Aorta (tissue), 5 donors: ENCODE measurements at regions not wholly inside any gene's neighbourhood (a gene's known extent, or its start where the extent isn't known, plus 50 kb on each side); places are given as distances from the start of the nearest gene placed in this dataset.
A peak's percentile ranks its signal among the peaks of the same experiment; 100 is the strongest.

Source experiments
- ATAC-seq: fragments of 200-7000 bp; cut with Tn5 transposase; one replicate; pipeline ENCODE4 v1.9.1; 2022; ENCODE audit warnings: moderate library complexity; ENCODE audit not compliant: low FRiP score
- DNase-seq, 2 donors: peaks; one replicate each; pipeline ENCODE4 v3.0.0-alpha.2; 2020
- H3K27ac ChIP-seq, 2 donors: one replicate each; pipeline ENCODE4 v1.5.1; 2013; ENCODE audit warnings: low read length in 2 of 2, mild to moderate bottlenecking in 2 of 2, moderate library complexity in 2 of 2, control low read depth in 1 of 2, inconsistent platforms in 1 of 2, low read depth in 1 of 2
- H3K27me3 ChIP-seq, 2 donors: one replicate each; pipeline ENCODE4 v1.6.1; 2013; ENCODE audit warnings: control low read depth in 1 of 2, low read length in 1 of 2, mild to moderate bottlenecking in 1 of 2, moderate library complexity in 1 of 2; ENCODE audit not compliant: insufficient read depth in 2 of 2, control insufficient read depth in 1 of 2
- H3K36me3 ChIP-seq, 2 donors: one replicate each; pipeline ENCODE4 v1.6.1; 2013; ENCODE audit warnings: control low read depth in 1 of 2, low read length in 1 of 2, mild to moderate bottlenecking in 1 of 2; ENCODE audit not compliant: insufficient read depth in 2 of 2, control insufficient read depth in 1 of 2
- H3K4me1 ChIP-seq, 2 donors: one replicate each; pipeline ENCODE4 v1.6.1; 2013; ENCODE audit warnings: low read length in 2 of 2, control low read depth in 1 of 2, mild to moderate bottlenecking in 1 of 2, moderate library complexity in 1 of 2; ENCODE audit not compliant: insufficient read depth in 2 of 2, control insufficient read depth in 1 of 2
- H3K4me3 ChIP-seq, 2 donors: one replicate each; pipeline ENCODE4 v1.5.1; 2013; ENCODE audit warnings: low read length in 2 of 2, control low read depth in 1 of 2, mild to moderate bottlenecking in 1 of 2
- H3K9me3 ChIP-seq: one replicate; pipeline ENCODE4 v1.6.1; 2013; ENCODE audit warnings: mild to moderate bottlenecking, low read length; ENCODE audit not compliant: control insufficient read depth
- WGBS, 2 donors: extraction: QIAGEN DNeasy Blood & Tissue Kit; methylation state at CpG; one replicate each; pipeline ENCODE4 v1.1.7; 2013; 5-methylcytosine and 5-hydroxymethylcytosine counted together
- intact Hi-C, 2 donors: fragments of 100-400 bp; cut with DNase I; formaldehyde crosslinking; loops; one replicate each; pipeline versions ENCODE4 v1.14.2 to v1.15.0; 2022
- donor health status: healthy with polysubstance abuse.
- donor health status: Bipolar disorder and iron deficiency.
- donor health status: DM: no; HTN: no; CAD: no.
- donor health status: DM: no; HTN: no; CAD: no.
- donor health status: DM: yes; HTN: yes; CAD: no.

DNA sequence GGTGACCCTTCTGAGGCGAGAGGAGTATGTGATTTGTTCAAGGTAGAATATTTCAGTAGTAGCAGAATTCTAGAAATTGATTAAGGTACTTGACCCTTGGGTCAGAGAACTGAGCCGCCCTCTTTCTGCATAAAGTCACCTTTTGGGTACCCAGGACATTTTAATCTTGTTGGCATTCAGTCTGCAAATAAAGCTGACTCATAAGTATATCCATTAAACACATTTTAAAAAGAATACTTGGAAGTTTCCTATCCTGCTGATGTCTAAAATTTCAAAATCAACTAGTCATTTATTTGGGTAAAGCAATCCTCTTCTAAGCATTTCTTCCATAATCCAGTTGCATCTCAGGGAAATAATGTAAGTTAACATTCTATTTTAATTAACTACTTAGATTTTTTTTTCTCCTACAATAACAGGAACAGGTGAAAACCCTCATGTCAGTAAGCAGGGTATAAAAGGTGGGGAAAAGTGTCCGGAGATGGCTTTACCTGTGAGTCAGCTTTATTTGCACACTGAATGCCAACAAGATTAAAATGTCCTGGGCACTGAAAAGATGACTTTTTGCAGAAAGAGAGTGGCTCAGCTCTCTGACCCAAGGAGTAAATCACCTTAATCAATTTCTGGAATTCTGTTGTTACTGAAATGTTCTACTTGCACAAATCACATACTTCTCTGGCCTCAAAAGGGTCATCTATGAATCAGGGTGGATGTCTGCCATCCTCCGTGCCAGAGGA is 78.7 kb upstream of the ITGA6 start:
- intact Hi-C loops: no loop called here
- ATAC-seq: no peak
- peaks cover 4% of the 10 kb centered on the region for H3K9me3 ChIP-seq
- no peaks in the 10 kb centered on the region for H3K4me1 ChIP-seq
- 93 to 98% methylated on average over 4 of the region's 4 CpGs for WGBS, 2 donors
- no peaks in the 10 kb centered on the region for H3K27me3 ChIP-seq
- no peak overlapping the region for H3K27ac ChIP-seq
- no peak overlapping the region for H3K4me3 ChIP-seq
- no peak for DNase-seq
- H3K36me3 ChIP-seq: no peaks in the 10 kb centered on the region

- Histone ChIP-seq H3K9me3 (no peaks in the 10 kb centered on the region), H3K27ac (peak overlapping the region in 1 of 2 donors; percentile 72), H3K27me3 (no peaks in the 10 kb centered on the region), H3K36me3 (no peaks in the 10 kb centered on the region), H3K4me1 (no peaks in the 10 kb centered on the region), H3K4me3 (no peak overlapping the region)
- intact Hi-C loops: no loop called here
- ATAC-seq (peak; percentile 88), DNase-seq (peak; percentile 79 to 89)
- 24 to 26% methylated on average over 9 of the region's 9 CpGs for WGBS, 2 donors
Measured at GRCh38 chr2:172350839-172351479, 76.4 kb upstream of the ITGA6 start.

DNA sequence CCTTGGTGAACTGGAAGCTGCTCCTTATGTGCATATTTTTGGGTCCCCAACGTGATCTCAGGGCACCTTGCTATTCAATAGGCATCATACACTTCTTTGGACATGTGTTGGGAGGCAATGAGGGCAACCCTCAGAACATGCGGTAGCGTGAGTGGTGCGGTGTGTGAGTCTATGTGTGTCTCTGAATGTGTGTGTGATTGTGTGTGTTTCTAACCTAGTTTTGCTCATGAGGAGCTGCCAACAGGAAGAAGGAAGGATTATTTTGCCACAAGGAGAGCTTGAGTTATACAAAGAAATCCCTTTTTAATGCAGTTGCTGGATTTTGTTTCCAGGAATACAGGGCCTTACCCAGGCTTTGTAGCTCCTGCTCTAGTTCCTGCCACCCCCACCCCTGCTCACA is 75.8 kb upstream of the ITGA6 start:
- 11 to 12% methylated on average over 4 of the region's 4 CpGs for WGBS, 2 donors
- H3K27me3 ChIP-seq: no peaks in the 10 kb centered on the region
- peak overlapping the region in 1 of 2 donors; percentile 72 for H3K27ac ChIP-seq
- H3K4me1 ChIP-seq: no peaks in the 10 kb centered on the region
- peak; percentile 45 for ATAC-seq
- H3K4me3 ChIP-seq: no peak overlapping the region
- DNase-seq: no peak
- no peaks in the 10 kb centered on the region for H3K9me3 ChIP-seq
- intact Hi-C loops: no loop called here
- H3K36me3 ChIP-seq: no peaks in the 10 kb centered on the region

- WGBS, 2 donors: 93 to 95% methylated on average over 5 of the region's 5 CpGs
- DNase-seq (no peak), ATAC-seq (no peak)
- no peaks in the 10 kb centered on the region for H3K27me3 ChIP-seq
- intact Hi-C loops: no loop called here
- H3K27ac ChIP-seq: no peak overlapping the region
- no peaks in the 10 kb centered on the region for H3K4me1 ChIP-seq
- no peaks in the 10 kb centered on the region for H3K36me3 ChIP-seq
- H3K4me3 ChIP-seq: no peak overlapping the region
- H3K9me3 ChIP-seq: no peaks in the 10 kb centered on the region
Measured at GRCh38 chr2:172354347-172354746, 73.0 kb upstream of the ITGA6 start.

DNA sequence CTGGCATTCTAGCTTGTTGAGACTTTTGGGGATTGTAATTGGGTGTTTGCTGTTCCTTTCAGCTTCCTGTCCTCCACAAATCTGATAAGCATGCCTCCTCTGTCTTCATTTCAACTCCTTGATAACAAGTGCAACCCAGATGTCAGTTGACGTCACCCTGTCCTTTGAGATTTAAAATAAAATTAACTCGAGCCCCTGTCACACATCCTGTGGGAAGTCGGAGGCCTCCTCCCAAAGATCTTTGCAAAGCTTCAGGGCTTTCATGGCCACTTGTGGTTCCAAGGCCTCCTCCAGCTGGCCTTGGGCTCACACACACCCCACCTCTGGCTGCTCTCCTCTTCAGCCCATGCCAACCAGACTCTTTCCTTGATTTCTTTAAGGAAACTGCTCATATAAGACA is 69.9 kb upstream of the ITGA6 start:
- Histone ChIP-seq H3K27ac (no peak overlapping the region), H3K4me3 (no peak overlapping the region), H3K9me3 (no peaks in the 10 kb centered on the region), H3K36me3 (no peaks in the 10 kb centered on the region), H3K4me1 (no peaks in the 10 kb centered on the region), H3K27me3 (no peaks in the 10 kb centered on the region)
- whole genome bisulfite sequencing, 2 donors: 23 to 25% methylated on average over 3 of the region's 3 CpGs
- DNase-seq (no peak), ATAC-seq (no peak)
- intact Hi-C loops: no loop called here

- intact Hi-C loops: no loop called here
- H3K36me3 ChIP-seq: no peaks in the 10 kb centered on the region
- H3K4me1 ChIP-seq: no peaks in the 10 kb centered on the region
- H3K27me3 ChIP-seq: no peaks in the 10 kb centered on the region
- H3K27ac ChIP-seq: no peak overlapping the region
- 5 to 11% methylated on average over 12 of the region's 12 CpGs for WGBS, 2 donors
- DNase-seq (peak; percentile 59 to 78), ATAC-seq (peak; percentile 76)
- H3K9me3 ChIP-seq: no peaks in the 10 kb centered on the region
- no peak overlapping the region for H3K4me3 ChIP-seq
Measured at GRCh38 chr2:172358691-172359556, 68.5 kb upstream of the ITGA6 start.

DNA sequence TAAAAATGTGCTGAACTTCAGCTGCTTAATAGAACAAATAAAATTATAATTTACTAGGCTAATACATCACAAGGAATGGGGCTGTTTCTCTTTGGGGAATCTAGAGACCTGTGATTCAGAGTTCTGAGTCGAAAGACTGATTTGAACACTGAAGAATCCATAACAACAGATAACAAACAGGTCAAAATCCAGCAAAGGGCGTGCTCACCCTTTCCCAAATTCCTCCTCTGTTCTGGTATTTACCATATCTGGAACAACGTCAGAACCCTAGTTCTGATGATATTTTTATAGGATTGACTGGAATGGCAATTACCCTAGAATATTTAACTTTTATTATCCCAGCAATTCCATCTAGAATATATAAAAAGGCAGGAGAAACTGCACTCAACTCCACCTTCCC is 66.0 kb upstream of the ITGA6 start:
- Histone ChIP-seq H3K4me3 (no peak overlapping the region), H3K27ac (no peak overlapping the region), H3K27me3 (no peaks in the 10 kb centered on the region), H3K36me3 (no peaks in the 10 kb centered on the region), H3K9me3 (no peaks in the 10 kb centered on the region), H3K4me1 (no peaks in the 10 kb centered on the region)
- DNase-seq: no peak
- ATAC-seq: no peak
- intact Hi-C loops: no loop called here
- WGBS, 2 donors: 23 to 26% methylated on average over 3 of the region's 3 CpGs

GRCh38 chr2:172361840-172362239 is 65.5 kb upstream of the ITGA6 start:
- H3K36me3 ChIP-seq: no peaks in the 10 kb centered on the region
- H3K27me3 ChIP-seq: no peaks in the 10 kb centered on the region
- ATAC-seq (no peak), DNase-seq (no peak)
- intact Hi-C loops: no loop called here
- no peaks in the 10 kb centered on the region for H3K4me1 ChIP-seq
- H3K4me3 ChIP-seq: no peak overlapping the region
- H3K27ac ChIP-seq: no peak overlapping the region
- WGBS, 2 donors: 95 to 97% methylated on average over 6 of the region's 6 CpGs
- H3K9me3 ChIP-seq: no peaks in the 10 kb centered on the region
